T1000 (cell line): ENCODE measurements at regions not wholly inside any gene's neighbourhood (a gene's known extent, or its start where the extent isn't known, plus 50 kb on each side); places are given as distances from the start of the nearest gene placed in this dataset.
"Not testable (repeated sequence)": the region's sequence is repeated elsewhere in the genome, so short reads cannot be mapped to it uniquely, and the experiment has no call there.

Experiments used
- DNase-seq: peaks from one replicate; lab custom pipeline; 2025; ENCODE audit warnings: mixed read lengths; lab: John Stamatoyannopoulos, UW

GRCh38 chr9:28105001-28105400, 531.7 kb upstream of the C9orf72 start:
- DNase-seq: no peak

- DNase-seq: no peak
Measured at GRCh38 chr9:28120184-28120583, 546.9 kb upstream of the C9orf72 start.

GRCh38 chr9:28120626-28121025, 547.3 kb upstream of the C9orf72 start:
- DNase-seq: no peak

GRCh38 chr9:28121366-28121765, 548.1 kb upstream of the C9orf72 start:
- DNase-seq: no peak

- DNase-seq: no peak
Measured at GRCh38 chr9:28124917-28125316, 551.6 kb upstream of the C9orf72 start.

GRCh38 chr9:28127101-28127500, 553.8 kb upstream of the C9orf72 start:
- no peak for DNase-seq

GRCh38 chr9:28134446-28134976, 561.2 kb upstream of the C9orf72 start:
- no peak for DNase-seq

- DNase-seq: no peak
Measured at GRCh38 chr9:28135549-28135948, 562.3 kb upstream of the C9orf72 start.

GRCh38 chr9:28136113-28136512, 562.8 kb upstream of the C9orf72 start:
- DNase-seq: no peak

- DNase-seq: not testable (repeated sequence)
Measured at GRCh38 chr9:28147430-28147829, 574.1 kb upstream of the C9orf72 start.

GRCh38 chr9:28147923-28148597, 574.8 kb upstream of the C9orf72 start:
- not testable (repeated sequence) for DNase-seq

- not testable (repeated sequence) for DNase-seq
Measured at GRCh38 chr9:28149361-28150050, 576.2 kb upstream of the C9orf72 start.

- no peak for DNase-seq
Measured at GRCh38 chr9:28155067-28155466, 581.8 kb upstream of the C9orf72 start.

- no peak for DNase-seq
Measured at GRCh38 chr9:28155671-28156070, 582.4 kb upstream of the C9orf72 start.

GRCh38 chr9:28158451-28158850, 585.2 kb upstream of the C9orf72 start:
- DNase-seq: no peak

- no peak for DNase-seq
Measured at GRCh38 chr9:28163619-28164018, 590.3 kb upstream of the C9orf72 start.

GRCh38 chr9:28166179-28166578, 592.9 kb upstream of the C9orf72 start:
- no peak for DNase-seq

GRCh38 chr9:28177142-28177541, 603.9 kb upstream of the C9orf72 start:
- no peak for DNase-seq

- no peak for DNase-seq
Measured at GRCh38 chr9:28177925-28178324, 604.6 kb upstream of the C9orf72 start.

GRCh38 chr9:28179893-28180292, 606.6 kb upstream of the C9orf72 start:
- no peak for DNase-seq

GRCh38 chr9:28190981-28191380, 617.7 kb upstream of the C9orf72 start:
- DNase-seq: no peak

- DNase-seq: no peak
Measured at GRCh38 chr9:28197653-28198052, 624.4 kb upstream of the C9orf72 start.

- no peak for DNase-seq
Measured at GRCh38 chr9:28203036-28203435, 629.8 kb upstream of the C9orf72 start.
